Keratinocyte (primary cell): ENCODE measurements at regions not wholly inside any gene's neighbourhood (a gene's known extent, or its start where the extent isn't known, plus 50 kb on each side); places are given as distances from the start of the nearest gene placed in this dataset.

Source experiments
- DNase-seq: peaks from one replicate; pipeline ENCODE4 v3.0.0-alpha.2; 2011; ENCODE audit warnings: low read depth, missing footprints, low spot score
- FAIRE-seq: peaks from 2 replicates; lab custom pipeline; 2011; peaks lifted over from hg19 to GRCh38; lab: Jason Lieb, UNC
- H2AFZ ChIP-seq: 2 replicates; pipeline ENCODE4 v1.6.0; 2012; ENCODE audit warnings: low read length, control low read depth, inconsistent platforms; ENCODE audit not compliant: control insufficient read depth
- H3K27ac ChIP-seq: 2 replicates; pipeline ENCODE4 v1.5.1; 2011; ENCODE audit warnings: low read length; ENCODE audit not compliant: control insufficient read depth, insufficient read depth
- H3K27me3 ChIP-seq: 3 replicates; pipeline ENCODE4 v1.6.0; 2011; ENCODE audit warnings: low read length; ENCODE audit not compliant: control insufficient read depth, insufficient read depth; ENCODE audit errors: extremely low read depth
- H3K36me3 ChIP-seq, 2 experiments: 2 replicates in 1 of 2; 3 replicates in 1 of 2; pipeline ENCODE4 v1.5.1; 2011; ENCODE audit warnings: low read length in 2 of 2, mild to moderate bottlenecking in 1 of 2; ENCODE audit not compliant: control insufficient read depth in 2 of 2, insufficient read depth in 2 of 2; ENCODE audit errors: extremely low read depth in 1 of 2
- H3K4me1 ChIP-seq: 3 replicates; pipeline ENCODE4 v1.5.1; 2011; ENCODE audit warnings: low read length; ENCODE audit not compliant: control insufficient read depth, insufficient read depth; ENCODE audit errors: extremely low read depth
- H3K4me2 ChIP-seq: 3 replicates; pipeline ENCODE4 v1.6.0; 2011; ENCODE audit warnings: low read depth, low read length; ENCODE audit not compliant: control insufficient read depth, insufficient read depth; ENCODE audit errors: extremely low read depth
- H3K4me3 ChIP-seq, 3 experiments: fragments of 200-600 bp in 1 of 3; sonication (generic) in 1 of 3; 2 replicates in 2 of 3; 3 replicates in 1 of 3; pipeline ENCODE4 v1.5.1; 2011 to 2016; ENCODE audit warnings: low read length in 3 of 3, mild to moderate bottlenecking in 3 of 3, control low read depth in 2 of 3, inconsistent platforms in 1 of 3, low read depth in 1 of 3, mixed read lengths in 1 of 3, mixed run types in 1 of 3, moderate library complexity in 1 of 3; ENCODE audit not compliant: control insufficient read depth in 2 of 3, insufficient read depth in 2 of 3; ENCODE audit errors: extremely low read depth in 1 of 3
- H3K79me2 ChIP-seq: 2 replicates; pipeline ENCODE4 v1.6.0; 2012; ENCODE audit warnings: low read length; ENCODE audit not compliant: control insufficient read depth, insufficient read depth
- H3K9ac ChIP-seq: 3 replicates; pipeline ENCODE4 v1.6.0; 2011; ENCODE audit warnings: low read length; ENCODE audit not compliant: control insufficient read depth, insufficient read depth; ENCODE audit errors: extremely low read depth
- H3K9me1 ChIP-seq: 3 replicates; pipeline ENCODE4 v1.6.0; 2011; ENCODE audit warnings: low read length; ENCODE audit not compliant: control insufficient read depth, insufficient read depth; ENCODE audit errors: extremely low read depth
- H3K9me3 ChIP-seq: 2 replicates; pipeline ENCODE4 v1.5.1; 2012; ENCODE audit warnings: low read depth, low read length; ENCODE audit not compliant: control insufficient read depth
- H4K20me1 ChIP-seq: 3 replicates; pipeline ENCODE4 v1.6.0; 2011; ENCODE audit warnings: low read length; ENCODE audit not compliant: control insufficient read depth, insufficient read depth; ENCODE audit errors: extremely low read depth
- CTCF ChIP-seq, 3 experiments: IDR thresholded peaks in 1 of 3; conservative IDR thresholded peaks in 1 of 3; optimal IDR thresholded peaks in 1 of 3; 2 replicates in 2 of 3; 3 replicates in 1 of 3; pipeline versions ENCODE3 to v1.5.1; 2011; ENCODE audit warnings: low read length in 3 of 3, mild to moderate bottlenecking in 3 of 3, moderate library complexity in 2 of 3, control low read depth in 1 of 3, inconsistent platforms in 1 of 3; ENCODE audit not compliant: insufficient read depth in 2 of 3; ENCODE audit errors: extremely low read depth in 1 of 3
- EZH2 ChIP-seq: IDR thresholded peaks from one replicate; pipeline ENCODE4 v1.6.1; 2012; ENCODE audit warnings: inconsistent platforms, mild to moderate bottlenecking, low read length, moderate library complexity
- dilution Hi-C: fragments of 300-500 bp; cut with MboI; formaldehyde crosslinking; loops from one replicate; pipeline ENCODE4 v1.7.0; 2020; ENCODE audit warnings: low sequenced_read_pairs; ENCODE audit not compliant: extremely low pct_ligation_motif_present

GRCh38 chrX:20361890-20362262 is 95.2 kb upstream of the RPS6KA3 start:
- H3K4me2 ChIP-seq = no peak overlapping the region
- H3K4me1 ChIP-seq = no peaks in the 10 kb centered on the region
- no peaks in the 10 kb centered on the region for H3K27me3 ChIP-seq
- dilution Hi-C loops = no loop called here
- DNase-seq = no peak
- FAIRE-seq = no peak
- no peak overlapping the region for H3K9ac ChIP-seq
- no peaks in the 10 kb centered on the region for H3K9me1 ChIP-seq
- no peak overlapping the region for H3K27ac ChIP-seq
- no peak overlapping the region for H3K4me3 ChIP-seq
- no peaks in the 10 kb centered on the region for H3K36me3 ChIP-seq
- TF ChIP-seq CTCF (optimal IDR thresholded peaks at IDR 0.05 in 1 of 3, IDR thresholded peaks at IDR 0.05 in 1 of 3, conservative IDR thresholded peaks at IDR 0.05 in 1 of 3; ENCODE audit: extremely low read depth in 1 of 3, insufficient read depth in 2 of 3, low read length in 3 of 3) = no peak
- H4K20me1 ChIP-seq = no peaks in the 10 kb centered on the region
- H2AFZ ChIP-seq = no peak overlapping the region
- H3K9me3 ChIP-seq = no peaks in the 10 kb centered on the region
- H3K79me2 ChIP-seq = no peaks in the 10 kb centered on the region

GRCh38 chrX:20361081-20361889 is 94.6 kb upstream of the RPS6KA3 start:
- H3K4me1 ChIP-seq = no peaks in the 10 kb centered on the region
- no peak overlapping the region for H3K27ac ChIP-seq
- H3K36me3 ChIP-seq = no peaks in the 10 kb centered on the region
- H3K9me1 ChIP-seq = no peaks in the 10 kb centered on the region
- no peak overlapping the region for H3K4me3 ChIP-seq
- no peak for DNase-seq
- H3K27me3 ChIP-seq = no peaks in the 10 kb centered on the region
- dilution Hi-C loops = no loop called here
- H4K20me1 ChIP-seq = no peaks in the 10 kb centered on the region
- no peaks in the 10 kb centered on the region for H3K79me2 ChIP-seq
- no peaks in the 10 kb centered on the region for H3K9me3 ChIP-seq
- no peak overlapping the region for H3K9ac ChIP-seq
- FAIRE-seq = no peak
- no peak overlapping the region for H2AFZ ChIP-seq
- TF ChIP-seq CTCF (optimal IDR thresholded peaks at IDR 0.05 in 1 of 3, IDR thresholded peaks at IDR 0.05 in 1 of 3, conservative IDR thresholded peaks at IDR 0.05 in 1 of 3; ENCODE audit: extremely low read depth in 1 of 3, insufficient read depth in 2 of 3, low read length in 3 of 3) (no peak), EZH2 (no peak)
- no peak overlapping the region for H3K4me2 ChIP-seq
